Stimulated activated CD4-positive, alpha-beta T cell treated with anti-CD3 and anti-CD28 coated beads, Interleukin-2, amount 100 ng/mL, for 4 hours (primary cell): ENCODE measurements at regions not wholly inside any gene's neighbourhood (a gene's known extent, or its start where the extent isn't known, plus 50 kb on each side); places are given as distances from the start of the nearest gene placed in this dataset.

Experiments used
- DNase-seq: peaks from one replicate; pipeline ENCODE4 v3.0.0-alpha.2; 2020; ENCODE audit warnings: low read depth

DNA sequence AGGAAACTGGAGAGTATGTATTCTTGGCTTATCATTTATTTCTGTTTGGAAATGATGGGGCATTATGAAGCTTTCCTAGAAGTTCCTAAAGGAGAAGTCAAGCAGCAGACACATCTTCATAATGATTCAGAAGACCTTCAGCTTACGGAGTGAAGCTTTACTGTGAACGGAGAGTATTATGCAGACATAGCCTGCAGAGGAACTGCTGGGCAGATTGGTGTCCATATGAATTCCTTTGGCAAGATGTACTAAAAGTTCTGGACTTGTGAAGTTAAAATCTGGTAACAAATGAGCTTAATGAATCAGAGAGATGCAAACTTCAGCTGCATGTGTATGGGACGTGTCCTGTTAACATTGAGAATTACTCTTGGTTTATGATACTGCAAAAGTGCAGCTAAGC, 60.1 kb downstream of the NABP1 start:
- no peak for DNase-seq

DNA sequence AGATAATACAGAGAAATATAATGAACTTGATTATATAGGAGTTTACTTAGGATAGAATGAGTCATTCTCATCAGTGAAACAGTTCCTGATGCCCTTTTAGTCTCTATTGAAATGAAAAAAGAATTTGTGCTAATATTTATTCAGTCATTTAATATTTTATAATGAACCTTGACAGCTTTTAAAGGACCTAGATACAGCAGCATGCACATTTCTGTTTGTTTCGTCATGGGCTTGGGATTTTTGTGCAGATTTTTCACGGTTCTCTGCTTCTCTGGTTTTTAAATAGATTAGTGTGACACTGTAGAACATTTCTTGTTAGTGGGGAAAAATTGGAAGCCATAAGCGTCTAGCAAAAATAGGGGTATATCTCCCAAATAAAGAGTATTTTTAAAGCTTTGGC, 60.7 kb downstream of the NABP1 start:
- no peak for DNase-seq

DNA sequence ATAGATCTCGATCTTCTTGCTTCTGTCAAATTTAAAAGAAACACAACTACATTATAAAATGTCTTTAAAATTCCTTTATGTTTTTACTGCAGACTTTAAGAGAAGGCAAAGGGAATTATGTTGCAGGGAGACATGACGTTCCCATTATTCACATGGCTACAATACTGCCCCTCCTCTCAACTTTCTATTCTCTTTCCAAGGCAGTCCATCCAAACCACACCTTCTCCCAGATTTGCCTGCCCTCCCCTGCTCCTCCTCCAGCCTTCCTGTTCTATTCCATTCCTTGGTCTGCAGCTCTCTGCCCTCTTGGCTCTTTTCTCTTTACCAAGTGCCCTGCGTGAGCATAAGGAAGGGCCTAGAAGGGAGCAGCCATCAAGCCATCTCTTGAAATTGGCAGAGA, 61.3 kb downstream of the NABP1 start:
- DNase-seq = no peak

DNA sequence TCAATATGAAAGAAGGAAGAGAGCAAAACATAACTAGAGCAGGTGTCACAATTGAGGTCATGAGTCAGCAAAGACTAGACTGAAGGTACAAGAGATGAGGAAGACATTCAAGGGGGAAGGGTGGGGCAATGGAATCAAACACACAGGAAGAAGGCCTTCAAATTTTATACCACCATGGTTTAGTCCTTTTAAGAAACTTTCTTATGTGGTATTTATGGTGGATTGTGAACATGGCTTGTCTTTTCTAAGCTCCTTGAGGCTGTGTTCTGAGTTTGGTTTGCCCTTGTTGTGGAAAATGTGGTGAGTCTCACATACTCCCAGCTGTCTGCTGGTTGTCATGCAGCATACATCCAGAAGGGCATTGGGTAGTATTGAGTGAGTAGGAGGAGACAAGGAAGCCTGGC, 62.1 kb downstream of the NABP1 start:
- DNase-seq = no peak

DNA sequence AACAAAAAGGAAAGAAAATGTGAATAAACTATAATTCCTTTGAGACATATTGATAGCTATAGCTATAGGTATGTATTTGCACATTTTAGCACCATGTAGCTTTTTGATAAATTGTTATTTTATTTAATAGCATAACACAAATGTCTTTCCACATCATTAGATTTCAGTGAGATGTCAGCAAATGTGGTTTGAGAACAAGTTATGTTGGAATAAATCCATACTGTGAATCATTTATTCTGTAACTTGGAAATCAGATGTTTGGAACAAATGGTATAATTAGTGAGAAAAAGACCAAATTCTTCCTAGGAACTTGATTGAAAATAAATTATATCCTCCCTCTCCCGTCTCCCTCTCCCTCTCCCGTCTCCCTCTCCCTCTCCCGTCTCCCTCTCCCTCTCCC, 62.8 kb downstream of the NABP1 start:
- no peak for DNase-seq

DNA sequence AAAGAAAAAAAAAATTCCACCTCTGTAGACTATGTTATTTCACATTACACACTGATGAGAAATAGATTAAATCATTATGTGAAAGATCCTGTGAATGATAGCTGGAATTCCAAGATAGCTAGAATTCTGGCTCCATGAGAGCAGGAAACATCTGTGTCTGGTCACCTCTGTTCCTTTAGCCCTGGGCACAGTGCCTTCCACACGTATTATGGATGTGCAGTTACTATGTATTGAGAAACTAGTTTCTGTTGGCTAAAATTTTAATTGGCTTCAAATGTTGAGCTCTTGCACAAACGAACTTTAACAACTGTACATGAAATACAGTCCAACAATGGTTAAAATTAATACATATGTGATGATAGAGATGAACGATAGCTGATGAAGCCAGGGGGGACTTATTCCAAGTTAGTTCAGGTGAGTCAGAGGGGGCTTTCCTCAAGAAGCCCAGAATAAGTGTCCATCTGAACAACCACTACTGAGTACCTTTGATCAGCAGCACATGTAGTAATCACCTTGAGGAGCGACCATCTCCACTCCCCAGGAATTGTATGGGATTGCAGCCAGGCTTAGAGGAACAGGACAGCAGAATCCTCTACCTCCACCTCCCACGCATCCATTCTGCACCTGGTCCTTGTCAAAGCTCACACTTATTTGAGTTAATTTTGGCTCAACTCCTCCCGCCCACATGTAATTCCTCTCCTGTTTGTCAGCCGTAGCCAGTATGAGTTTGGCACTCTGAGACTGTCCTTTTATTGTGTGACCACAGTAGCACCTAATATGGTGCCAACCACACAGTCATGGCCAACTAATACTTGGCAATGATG, 68.6 kb downstream of the NABP1 start:
- no peak for DNase-seq

DNA sequence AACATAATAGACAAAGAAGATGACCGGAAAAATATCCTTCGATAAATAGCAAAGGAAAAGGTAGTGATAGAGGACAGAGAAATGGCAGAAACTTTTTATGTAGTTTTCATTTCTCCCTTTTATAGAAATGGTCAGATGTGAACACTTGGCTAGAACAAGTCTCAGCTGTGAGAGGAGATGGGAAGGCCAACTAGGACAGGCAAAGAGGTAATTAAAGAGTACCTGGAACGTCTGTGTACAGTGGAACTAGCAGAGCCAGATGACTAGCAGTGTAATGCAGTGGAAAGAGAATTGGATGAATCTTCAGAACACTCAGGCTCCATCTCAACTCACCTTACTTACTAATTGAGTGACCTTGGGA, 69.2 kb downstream of the NABP1 start:
- no peak for DNase-seq

DNA sequence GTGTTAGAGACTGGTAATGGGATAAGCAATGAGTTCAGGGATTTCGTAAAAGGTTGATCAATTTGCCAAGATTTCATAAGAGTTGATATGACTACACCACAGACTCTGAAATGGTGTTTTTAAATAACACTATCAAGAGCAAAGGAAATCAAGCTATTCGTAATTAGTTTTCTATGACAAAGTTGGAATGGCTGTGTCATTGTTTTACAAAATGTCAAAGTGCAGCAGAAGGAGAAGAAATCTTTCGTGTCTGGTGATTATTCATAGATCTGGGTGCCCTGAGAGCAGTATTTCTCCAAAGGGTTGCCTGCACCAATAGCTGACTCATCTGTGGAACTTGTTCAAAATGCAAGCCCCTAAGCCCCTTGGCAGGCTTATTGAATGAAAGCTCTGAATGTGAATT, 70.1 kb downstream of the NABP1 start:
- DNase-seq = no peak

DNA sequence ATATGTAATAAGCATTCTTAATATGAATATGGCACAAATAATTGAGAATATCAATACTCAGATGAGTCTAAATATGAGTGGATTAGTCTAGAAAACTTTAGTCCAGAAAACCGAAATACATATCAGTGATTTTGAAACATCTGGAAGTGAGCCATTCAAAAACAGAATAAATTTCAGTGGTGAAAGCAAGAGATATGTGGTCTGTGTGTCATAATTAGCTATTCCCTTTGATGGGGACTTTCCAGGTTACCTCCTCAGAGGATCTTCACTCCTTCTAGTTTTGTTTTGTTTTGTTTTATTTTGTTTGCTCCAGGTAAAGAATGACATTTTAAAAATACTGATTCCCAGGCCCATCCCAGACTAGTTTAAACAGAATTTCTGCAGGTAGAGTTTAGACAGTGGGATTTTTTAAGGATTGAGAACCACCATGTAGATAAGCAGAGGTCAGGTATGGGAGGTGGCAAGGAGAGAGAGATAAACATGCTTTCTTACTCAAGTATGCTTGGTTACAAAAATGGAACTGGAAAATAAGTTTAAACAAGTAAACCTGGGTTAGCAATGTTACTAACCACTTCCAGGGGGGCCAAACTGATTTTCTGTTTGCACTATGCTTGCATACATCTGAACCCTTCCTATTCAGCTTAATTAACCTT, 70.7 kb downstream of the NABP1 start:
- no peak for DNase-seq

DNA sequence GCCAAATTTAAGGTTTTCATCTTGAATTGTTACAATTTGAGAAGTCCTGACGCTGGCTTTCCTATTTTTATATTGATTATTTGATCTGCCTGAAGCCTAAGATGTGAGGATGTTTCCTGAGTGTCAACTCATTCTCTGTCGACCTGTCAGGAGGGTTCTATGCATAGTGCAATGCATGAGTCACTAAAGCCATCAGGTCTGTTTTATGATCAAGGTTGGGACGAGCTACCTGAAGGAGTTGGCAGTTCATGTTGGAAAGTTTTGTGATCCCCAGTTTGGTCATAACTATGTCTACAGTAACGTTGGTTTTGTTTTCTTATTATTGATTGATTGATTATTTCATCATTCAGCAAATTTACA, 71.2 kb downstream of the NABP1 start:
- no peak for DNase-seq

DNA sequence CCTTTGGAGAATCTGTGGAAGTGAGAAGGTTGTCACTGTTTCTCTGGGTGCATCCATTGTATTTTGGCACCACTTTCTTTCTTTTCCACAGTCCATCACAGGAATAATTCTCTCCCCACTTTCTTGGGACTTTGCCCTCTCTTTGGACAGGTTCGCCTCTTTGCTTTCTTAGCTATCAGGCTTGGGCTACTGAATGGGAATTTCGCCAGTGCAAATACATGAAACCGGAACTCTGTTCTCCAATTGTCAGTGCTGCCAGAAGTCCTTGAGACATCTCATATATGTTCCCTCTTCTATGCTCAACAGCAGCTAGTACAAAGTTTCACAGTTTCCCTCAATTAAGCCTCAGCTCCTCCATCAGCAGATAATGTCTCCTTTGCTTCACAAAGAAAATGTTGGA, 76.2 kb downstream of the NABP1 start:
- DNase-seq = no peak

DNA sequence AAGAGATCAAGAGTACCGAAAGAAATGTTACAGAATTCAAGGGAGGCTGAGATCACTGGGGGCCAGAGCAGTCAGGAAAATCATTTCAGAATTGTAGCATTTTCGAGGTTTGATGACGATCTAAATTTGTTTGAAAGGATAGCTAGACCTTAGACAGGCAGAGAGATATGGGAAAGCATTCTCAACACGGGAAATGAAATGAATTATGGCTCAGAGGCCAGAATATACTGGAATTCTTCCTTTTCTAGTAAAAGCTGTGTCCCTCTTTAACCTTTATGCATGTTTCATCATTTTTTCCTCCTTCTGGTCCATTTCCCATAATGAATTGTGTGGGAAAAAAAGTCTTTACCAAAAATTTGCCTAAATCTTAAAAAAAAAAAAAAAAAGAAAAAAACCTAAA, 78.8 kb downstream of the NABP1 start:
- no peak for DNase-seq

DNA sequence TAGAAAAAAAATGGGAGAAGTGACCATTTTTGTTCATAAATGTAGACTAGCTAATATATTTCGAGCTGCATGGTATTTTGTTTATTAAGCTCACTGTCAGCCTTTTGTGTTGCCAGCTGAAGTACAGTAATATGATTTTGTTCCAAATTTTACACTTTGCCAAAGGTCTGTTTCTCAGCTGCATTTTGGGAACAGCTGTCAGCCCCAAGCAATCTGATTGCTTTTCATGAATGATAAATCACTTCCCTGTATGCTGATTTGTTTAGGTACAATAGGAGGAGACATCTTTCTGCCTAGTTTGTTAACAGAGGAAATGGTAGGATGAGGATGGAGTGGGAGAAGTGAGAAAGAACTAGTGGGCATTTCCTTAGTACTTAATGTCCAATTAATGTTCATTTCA, 79.3 kb downstream of the NABP1 start:
- no peak for DNase-seq

DNA sequence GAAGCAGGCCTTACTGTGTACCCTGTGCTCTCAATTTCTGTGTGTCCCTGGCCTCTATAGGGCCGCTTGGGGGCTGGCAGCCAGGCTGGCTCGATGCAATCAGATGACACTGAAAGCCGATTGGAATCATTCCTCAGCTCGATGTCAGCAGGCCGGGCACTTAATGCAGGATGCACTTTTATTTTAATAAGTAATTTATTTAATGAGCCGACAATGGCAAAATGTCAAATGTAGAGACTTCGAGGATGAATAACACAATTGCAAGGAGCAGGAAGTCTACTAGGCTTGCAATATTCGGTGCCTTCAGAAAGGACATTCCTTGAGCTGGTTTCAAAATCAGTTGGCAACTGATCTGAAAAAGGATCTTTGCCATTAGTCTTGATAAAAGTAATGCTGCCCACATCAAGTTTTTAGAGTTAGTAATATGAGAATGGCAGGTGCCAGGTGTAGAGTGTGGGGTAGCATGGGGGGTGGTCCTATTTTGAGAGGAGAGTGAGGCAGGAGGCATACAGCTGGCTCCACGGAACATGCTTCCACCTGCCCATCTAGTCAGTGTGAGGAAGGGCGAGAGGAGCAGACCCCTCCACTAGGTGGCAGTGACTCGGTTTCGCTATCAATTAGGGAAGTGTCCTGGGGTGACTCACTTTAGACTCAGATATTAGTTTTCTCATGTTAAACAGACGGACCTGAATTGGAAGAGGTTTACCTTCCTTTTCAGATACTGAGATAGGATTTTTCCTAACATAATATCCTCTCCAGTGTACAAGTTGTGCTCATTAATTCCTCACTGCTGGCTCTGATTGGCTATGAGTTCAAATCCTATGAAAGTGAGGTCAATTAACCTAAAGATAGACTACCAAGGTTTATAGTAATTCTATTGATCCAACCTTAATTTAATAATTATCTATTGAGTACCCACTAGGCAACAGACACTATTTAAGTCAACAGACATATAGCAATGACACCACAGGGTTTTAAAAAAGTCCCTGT, 80.9 kb downstream of the NABP1 start:
- peak; percentile 36 for DNase-seq

DNA sequence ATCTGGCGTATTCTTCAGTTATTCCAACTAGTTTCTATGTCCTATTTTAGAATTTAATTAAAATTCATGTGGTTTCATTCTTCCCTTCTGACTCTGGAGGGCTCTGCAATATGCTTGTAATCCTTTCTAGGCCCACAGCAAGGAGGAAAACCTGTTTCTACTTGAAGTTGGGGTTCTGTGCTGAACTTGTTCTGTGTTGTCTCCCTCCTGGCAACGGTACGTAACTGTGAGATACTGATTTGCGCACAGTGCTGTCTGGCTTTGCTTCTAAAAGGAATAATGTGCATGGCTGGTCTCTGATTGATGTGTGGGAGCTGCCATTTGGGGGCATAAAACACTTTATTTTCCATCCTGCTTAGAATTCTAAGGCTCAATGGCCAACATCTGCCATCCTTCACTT, 81.7 kb downstream of the NABP1 start:
- no peak for DNase-seq

DNA sequence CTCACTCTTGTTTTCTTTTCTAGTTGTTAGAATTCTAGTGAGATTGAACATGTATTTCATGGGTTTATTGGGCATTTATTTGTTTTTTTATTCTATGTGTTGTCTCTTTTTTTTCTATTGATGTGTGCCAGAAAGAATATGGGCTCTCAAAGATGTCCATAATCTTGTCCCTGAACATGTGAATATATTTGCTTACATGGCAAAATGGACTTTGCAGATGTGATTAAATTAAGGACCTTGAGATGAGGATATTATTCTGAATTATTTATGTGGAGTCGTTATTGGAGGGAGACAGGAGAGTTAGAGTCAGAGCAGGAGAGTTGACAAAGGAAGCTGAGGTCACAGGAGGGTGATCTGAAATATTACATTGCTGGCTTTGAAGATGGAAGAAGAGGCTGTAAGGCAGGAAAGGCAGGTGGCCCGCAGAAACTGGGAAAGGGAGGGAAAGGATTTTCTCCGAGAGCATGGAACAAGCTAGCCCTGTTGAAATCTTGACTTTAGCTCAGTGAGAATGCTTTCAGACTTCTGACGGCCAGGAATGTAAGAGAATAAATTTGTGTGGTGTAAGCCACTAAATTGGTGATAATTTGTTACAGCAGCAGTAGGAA, 82.8 kb downstream of the NABP1 start:
- DNase-seq = no peak

DNA sequence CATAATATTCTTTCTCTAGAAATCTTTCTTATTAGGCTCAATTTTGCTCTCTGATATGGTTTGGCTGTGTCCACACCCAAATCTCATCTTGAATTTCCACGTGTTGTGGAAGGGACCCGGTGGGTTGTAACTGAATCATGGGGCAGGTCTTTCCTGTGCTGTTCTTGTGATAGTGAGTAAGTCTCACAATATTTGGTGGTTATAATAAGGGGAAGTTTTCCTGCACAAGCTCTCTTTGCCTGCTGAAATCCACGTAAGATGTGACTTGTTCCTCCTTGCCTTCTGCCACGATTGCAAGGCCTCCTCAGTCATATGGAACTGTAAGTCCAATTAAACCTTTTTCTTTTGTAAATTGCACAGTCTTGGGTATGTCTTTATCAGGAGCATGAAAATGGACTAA, 73.8 kb downstream of the CAVIN2 start:
- no peak for DNase-seq

DNA sequence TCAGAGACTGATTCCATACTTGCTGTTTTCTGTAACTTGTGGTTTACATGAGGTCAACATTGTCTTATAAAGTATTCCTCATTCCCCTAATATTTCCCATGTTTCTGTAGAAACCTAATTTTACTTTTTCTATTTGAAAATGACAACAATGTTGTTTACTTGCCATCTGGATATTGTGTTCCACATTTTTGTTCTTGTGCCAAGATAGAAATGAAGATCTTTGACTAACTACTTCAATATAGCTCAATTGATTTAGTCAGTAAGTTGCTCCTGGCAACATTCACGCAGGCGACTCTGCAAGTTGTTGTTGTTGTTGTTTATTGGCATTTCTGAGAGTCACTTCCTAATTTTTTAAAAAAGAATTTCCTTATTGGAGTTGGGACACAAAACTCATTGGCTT, 69.5 kb downstream of the CAVIN2 start:
- DNase-seq = no peak

DNA sequence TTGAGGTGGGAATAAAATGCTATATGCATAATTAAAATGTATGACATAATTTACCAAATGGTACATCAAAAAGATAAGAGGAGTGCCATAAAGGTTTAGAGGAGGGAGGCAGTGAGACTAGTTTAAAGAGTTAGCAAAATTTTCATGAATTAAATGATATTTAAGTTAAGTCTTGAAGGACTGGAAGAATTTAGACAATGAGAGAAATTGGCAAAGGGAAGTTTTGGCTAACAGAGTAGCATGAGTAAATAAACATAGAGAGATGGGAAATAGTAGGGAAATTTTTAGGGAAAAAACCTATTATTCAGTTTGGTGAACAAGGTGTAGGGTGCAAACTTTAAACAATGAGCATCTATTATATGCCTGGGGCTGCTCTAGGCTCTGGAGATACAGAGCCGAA, 68.8 kb downstream of the CAVIN2 start:
- DNase-seq = no peak

DNA sequence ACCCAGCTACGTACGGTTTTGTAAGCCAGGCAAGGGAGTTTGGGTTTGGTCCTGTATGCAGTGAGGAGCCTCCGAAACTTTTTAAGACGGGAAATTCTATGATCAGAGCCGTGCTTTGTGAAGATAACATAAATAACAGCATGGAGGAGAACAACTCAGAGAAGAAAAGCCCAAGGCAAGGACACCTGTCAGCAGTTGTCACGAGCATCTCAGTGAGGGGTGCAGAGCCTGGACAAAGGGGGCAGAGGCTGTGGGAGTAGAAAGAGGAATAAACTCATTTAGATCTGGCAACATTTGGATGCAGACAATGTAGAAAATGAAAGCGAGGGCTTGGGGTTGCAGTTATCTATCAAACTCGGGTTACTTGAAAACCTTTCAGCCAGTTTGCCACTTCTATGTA, 64.5 kb downstream of the CAVIN2 start:
- no peak for DNase-seq

DNA sequence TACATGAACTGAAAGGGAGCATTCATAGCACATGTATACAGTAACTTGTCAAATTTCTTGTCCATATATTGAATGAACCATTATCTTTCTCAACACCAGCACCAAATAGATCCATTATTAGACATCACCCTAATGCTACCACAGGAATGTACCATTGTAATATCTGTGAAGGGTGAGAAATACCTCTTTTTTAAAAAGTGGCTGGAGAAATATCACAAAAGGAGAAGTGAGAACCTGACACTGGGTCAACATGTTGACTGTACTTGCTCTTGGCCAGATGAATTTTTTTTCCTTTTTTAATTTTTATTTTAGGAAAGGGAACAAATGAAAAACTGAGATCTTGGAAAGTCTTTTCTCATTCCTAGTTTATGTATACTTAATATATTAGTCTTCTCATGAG, 63.5 kb downstream of the CAVIN2 start:
- no peak for DNase-seq
